GM19043 (cell line): ENCODE measurements at regions not wholly inside any gene's neighbourhood (a gene's known extent, or its start where the extent isn't known, plus 50 kb on each side); places are given as distances from the start of the nearest gene placed in this dataset.
"Not testable (repeated sequence)": the region's sequence is repeated elsewhere in the genome, so short reads cannot be mapped to it uniquely, and the experiment has no call there.

Experiments used
- ATAC-seq: cut with Tn5 transposase; IDR thresholded peaks from one replicate; pipeline ENCODE4 v1.9.1; 2021; ENCODE audit warnings: low read depth; ENCODE audit not compliant: unreplicated experiment

GRCh38 chr3:137568880-137569279 lies 195.2 kb upstream of the SOX14 start:
- no peak for ATAC-seq

GRCh38 chr3:137572931-137573330 lies 191.2 kb upstream of the SOX14 start:
- no peak for ATAC-seq

DNA sequence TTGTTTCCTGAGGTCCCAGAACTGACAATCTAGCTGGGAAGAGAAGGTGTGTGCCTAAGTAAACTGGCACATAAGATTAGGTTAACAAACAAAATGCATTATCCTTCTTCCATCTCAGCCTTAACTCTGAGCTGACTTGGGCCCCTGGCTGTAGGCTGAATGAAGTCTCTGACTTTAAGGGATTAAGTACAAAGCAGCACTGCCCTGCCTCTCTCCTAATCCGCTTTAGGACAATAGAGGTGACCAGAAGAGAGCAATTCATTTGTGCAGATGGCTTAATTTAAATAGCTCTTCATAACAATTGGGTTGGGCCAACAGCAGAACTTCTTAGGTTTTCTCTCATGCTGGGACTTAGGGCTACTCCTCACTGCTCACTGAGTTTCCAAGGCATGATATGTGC lies 181.6 kb upstream of the SOX14 start:
- ATAC-seq: no peak

- ATAC-seq: no peak
These were observed 180.9 kb upstream of the SOX14 start for GRCh38 chr3:137583256-137583655.

GRCh38 chr3:137588871-137589270 lies 175.2 kb upstream of the SOX14 start:
- ATAC-seq: no peak

DNA sequence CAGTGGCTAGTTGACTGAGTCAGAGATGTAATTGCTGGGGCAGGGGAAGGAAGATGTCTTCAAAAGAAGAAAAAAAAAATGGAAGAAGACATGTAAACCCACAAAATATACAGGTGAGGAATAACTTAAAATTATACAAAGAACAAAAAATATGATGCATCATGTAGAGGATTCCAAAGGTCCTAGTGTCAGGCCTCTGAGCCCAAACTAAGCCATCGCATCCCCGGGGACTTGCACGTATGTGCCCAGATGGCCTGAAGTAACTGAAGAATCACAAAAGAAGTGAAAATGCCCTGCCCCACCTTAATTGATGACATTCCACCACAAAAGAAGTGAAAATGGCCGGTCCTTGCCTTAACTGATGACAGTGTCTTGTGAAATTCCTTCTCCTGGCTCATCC lies 168.7 kb upstream of the SOX14 start:
- ATAC-seq: not testable (repeated sequence)

DNA sequence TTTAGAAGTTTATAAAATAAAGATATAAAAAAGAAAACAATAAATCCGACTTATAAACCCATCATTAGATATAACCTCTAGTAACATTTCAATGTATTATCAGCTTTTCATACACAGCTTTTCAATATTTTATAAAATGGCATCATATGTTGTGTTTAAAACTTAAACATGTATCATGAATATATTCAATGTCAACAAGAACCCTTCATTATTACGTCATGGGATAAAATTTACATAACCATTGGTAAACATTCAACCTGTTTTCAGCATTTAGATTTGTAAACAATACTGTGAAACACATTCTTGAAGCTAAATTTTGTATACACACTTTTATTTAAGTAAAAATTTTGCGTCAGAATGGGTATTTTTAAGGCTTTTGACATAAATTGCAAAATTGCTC lies 153.4 kb upstream of the SOX14 start:
- ATAC-seq: no peak

- no peak for ATAC-seq
These were observed 151.8 kb upstream of the SOX14 start for GRCh38 chr3:137612291-137612690.

DNA sequence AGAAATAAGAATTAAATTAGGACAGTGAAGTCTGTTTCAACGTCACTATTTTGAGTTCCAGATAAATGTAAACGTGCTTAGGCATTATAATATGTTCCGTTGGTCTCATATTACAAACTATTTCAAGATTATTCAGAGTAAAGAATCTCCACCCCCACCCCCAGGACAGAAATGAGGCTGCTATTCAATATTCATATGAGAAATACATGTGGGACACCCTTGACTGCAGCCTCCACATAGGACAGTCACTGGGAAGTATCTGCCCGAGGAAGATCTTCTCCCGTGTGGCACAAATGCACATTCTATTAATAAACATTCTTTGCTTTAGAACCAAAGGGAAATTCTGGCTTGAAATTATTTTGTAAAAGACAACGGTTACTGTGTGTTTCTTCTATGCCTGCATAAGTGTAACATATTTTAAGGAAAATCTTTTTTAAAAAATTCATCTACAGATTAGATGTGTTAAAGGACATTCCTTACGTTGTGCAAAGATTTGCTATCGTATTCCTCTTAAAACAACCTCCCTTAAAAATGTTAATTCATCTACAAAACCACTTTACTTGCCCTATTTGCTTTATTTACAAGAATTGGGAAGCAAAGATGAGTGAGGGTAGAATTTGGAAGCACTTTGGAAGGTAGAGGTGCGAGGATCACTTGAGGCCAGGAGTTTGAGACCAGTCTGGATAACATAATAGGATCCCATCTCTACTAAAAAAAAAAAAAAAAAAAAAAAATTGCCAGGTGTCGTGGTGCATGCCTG lies 148.3 kb upstream of the SOX14 start:
- ATAC-seq: no peak

- no peak for ATAC-seq
These were observed 122.0 kb upstream of the SOX14 start for GRCh38 chr3:137641879-137642704.

GRCh38 chr3:137642831-137643230 lies 121.3 kb upstream of the SOX14 start:
- ATAC-seq: no peak

DNA sequence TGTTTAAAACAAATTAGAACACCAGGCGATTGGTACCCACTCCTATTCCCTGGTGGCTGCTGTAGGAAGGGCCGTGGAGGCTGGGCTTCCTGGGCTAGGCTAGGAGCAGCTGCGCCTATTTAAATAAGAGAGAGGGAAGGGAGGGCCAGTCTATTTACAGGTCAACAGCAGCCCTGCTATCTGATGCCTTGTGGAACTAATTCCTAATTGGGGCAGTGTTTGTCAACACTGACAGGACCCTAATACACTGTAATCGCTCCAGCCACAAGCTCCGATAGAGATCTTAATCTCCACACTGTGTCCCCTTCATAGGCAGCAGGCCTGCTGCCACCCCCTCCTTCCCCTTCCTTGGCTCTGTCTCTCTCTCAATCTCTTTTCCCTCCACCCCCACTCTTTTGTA lies 116.9 kb upstream of the SOX14 start:
- no peak for ATAC-seq

GRCh38 chr3:137669519-137670060 lies 94.5 kb upstream of the SOX14 start:
- ATAC-seq: no peak

GRCh38 chr3:137687181-137687879 lies 76.8 kb upstream of the SOX14 start:
- ATAC-seq: no peak

DNA sequence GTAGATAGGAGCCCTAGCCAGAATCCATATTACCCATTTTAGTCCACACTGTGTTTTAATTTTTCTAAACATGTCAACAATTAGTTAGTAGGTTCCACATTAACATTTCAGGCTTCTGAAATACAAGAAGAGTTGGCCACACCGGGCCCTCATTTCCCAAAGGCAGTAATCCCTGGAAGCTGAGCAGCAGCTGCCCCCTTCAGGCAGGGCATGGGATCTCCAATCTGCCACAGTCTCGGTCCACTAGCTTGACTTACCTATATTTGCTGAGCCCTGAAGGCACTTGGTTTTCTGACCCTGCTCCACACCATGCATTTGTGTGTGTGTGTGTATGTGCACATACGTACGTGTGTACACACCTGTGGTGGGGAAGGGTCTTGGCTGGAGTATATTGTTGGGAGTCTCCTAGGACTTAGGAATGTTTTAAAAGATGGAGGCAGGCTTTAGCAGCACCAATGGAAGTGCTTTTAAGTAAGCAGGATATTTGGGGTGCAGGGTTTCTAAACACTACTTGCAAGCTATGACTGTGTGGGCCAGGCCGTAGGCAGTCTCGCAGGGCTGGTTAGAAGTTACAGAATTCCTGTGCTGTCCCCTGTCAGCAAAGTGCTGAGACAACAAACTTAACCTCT lies 71.2 kb upstream of the SOX14 start:
- no peak for ATAC-seq

GRCh38 chr3:137693791-137694190 lies 70.3 kb upstream of the SOX14 start:
- ATAC-seq: no peak

GRCh38 chr3:137694836-137695235 lies 69.3 kb upstream of the SOX14 start:
- no peak for ATAC-seq

DNA sequence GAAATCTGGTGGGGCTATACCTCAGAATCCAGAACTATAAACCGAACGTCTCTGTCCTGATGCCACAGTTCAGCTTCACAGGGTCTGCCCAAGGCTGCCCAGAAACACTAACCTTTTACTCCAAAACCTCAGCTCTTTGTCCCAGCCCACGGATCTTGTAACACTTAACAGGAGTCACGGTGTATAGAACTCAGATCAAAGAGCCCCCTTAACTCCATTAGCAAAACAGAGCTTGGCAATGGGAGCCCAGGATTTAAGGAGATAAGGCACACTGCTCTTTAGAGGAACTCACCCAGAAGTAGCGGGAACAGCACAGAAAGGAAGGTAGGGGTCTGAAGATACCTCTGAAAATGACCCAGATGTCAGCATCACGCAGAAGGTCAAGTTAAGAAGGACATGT lies 68.8 kb upstream of the SOX14 start:
- no peak for ATAC-seq

- no peak for ATAC-seq
These were observed 55.0 kb upstream of the SOX14 start for GRCh38 chr3:137709011-137709601.

- not testable (repeated sequence) for ATAC-seq
These were observed 50.1 kb upstream of the SOX14 start for GRCh38 chr3:137713965-137714364.
